ENCODE measurements at regions not wholly inside any gene's neighbourhood (a gene's known extent, or its start where the extent isn't known, plus 50 kb on each side); places are given as distances from the start of the nearest gene placed in this dataset.

GRCh38 chr18:5756823-5757222 is 138.5 kb downstream of the TMEM200C start:
- 25 to 94% (median 74%) methylated on average over 1 to 6 of the region's 6 CpGs for WGBS, 10 experiments
- in situ Hi-C loops (cut with MboI; ENCODE audit: low pct_unique_long_range_greater_than_20kb in 2 of 9, low sequenced_read_pairs in 9 of 9, unreplicated experiment in 9 of 9): no loop called here
- ATAC-seq (replicated peaks in 6 of 8): no peak

DNA sequence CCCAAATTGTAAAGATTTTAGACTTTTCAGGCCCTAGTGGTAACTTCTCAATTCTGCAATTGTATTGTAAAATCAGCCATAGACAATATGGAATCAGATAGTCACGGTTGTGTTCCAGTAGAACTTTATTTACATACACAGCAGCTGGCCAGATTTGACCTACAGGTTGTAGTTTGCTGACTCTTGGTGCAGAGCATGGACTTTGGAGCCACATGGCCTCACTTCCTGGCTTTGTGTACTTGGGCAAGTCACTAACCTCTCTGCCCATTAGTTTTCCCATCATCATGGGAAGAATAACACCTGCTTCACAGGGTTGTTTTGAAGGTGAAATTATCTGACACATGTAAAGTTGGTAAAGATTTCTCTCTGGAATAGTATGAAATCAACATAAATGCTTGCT is 147.6 kb downstream of the TMEM200C start:
- in situ Hi-C loops (cut with MboI; ENCODE audit: low pct_unique_long_range_greater_than_20kb in 2 of 9, low sequenced_read_pairs in 9 of 9, unreplicated experiment in 9 of 9): no loop called here
- Histone ChIP-seq H3K4me1 (replicated peaks in 1 of 2) (peaks cover 4 to 5% of the 10 kb centered on the region in 2 donors), H3K4me3 (no peak overlapping the region), H3K27ac (no peak overlapping the region)
- WGBS, 10 experiments: 0 to 100% (median 45%) methylated on average over 1 of the region's 1 CpG; no CpG with 5 or more reads in 4 of the 10 experiments
- ATAC-seq (replicated peaks in 6 of 8): no peak

More at GRCh38 chr18:5756823-5757222, 138.5 kb downstream of the TMEM200C start:
- Histone ChIP-seq H3K27ac (no peak overlapping the region), H3K4me1 (replicated peaks in 1 of 2) (peaks cover 2 to 5% of the 10 kb centered on the region in 2 donors), H3K4me3 (no peak overlapping the region)

GRCh38 chr18:5746844-5747243 is 148.5 kb downstream of the TMEM200C start:
- in situ Hi-C loops (cut with MboI; ENCODE audit: low pct_unique_long_range_greater_than_20kb in 2 of 9, low sequenced_read_pairs in 9 of 9, unreplicated experiment in 9 of 9): no loop called here
- peak in 3 of 8 experiments; percentile 56 to 72 (median 62) for ATAC-seq (replicated peaks in 6 of 8)
- Histone ChIP-seq H3K4me3 (no peak overlapping the region), H3K4me1 (replicated peaks in 1 of 2) (peaks cover 4 to 5% of the 10 kb centered on the region in 2 donors), H3K27ac (no peak overlapping the region)
- WGBS, 10 experiments: 0 to 33% (median 16%) methylated on average over 1 to 6 of the region's 6 CpGs; no CpG with 5 or more reads in 1 of the 10 experiments

GRCh38 chr18:5744659-5745058 is 150.7 kb downstream of the TMEM200C start:
- Histone ChIP-seq H3K4me3 (no peak overlapping the region), H3K27ac (no peak overlapping the region), H3K4me1 (replicated peaks in 1 of 2) (peaks cover 0 to 4% of the 10 kb centered on the region in 2 donors)
- ATAC-seq (replicated peaks in 6 of 8): no peak
- in situ Hi-C loops (cut with MboI; ENCODE audit: low pct_unique_long_range_greater_than_20kb in 2 of 9, low sequenced_read_pairs in 9 of 9, unreplicated experiment in 9 of 9): no loop called here
- 0 to 100% (median 20%) methylated on average over 1 to 3 of the region's 3 CpGs; no CpG with 5 or more reads in 3 of the 10 experiments for WGBS, 10 experiments

DNA sequence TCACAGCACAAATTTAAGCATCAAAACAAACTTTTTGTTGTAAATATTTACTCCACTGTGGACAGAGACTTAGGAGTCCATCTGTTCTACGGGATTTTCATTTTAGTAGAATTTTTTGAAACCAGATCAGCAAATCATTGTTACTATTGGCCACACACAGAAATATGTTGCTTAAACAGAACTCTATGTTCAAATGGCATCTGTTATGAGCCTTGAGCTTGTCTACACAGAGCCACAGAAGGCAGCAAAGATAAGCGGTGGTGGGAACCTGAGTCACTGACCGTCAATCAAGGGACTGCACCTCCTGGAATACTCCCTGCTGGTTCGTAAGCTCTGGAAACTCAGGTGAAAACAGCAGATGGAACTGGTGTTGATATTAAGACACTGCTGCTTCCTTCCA is 156.8 kb downstream of the TMEM200C start:
- H3K27ac ChIP-seq: no peak overlapping the region
- no peak for ATAC-seq (replicated peaks in 6 of 8)
- in situ Hi-C loops (cut with MboI; ENCODE audit: low pct_unique_long_range_greater_than_20kb in 2 of 9, low sequenced_read_pairs in 9 of 9, unreplicated experiment in 9 of 9): no loop called here
- no peaks in the 10 kb centered on the region for H3K4me1 ChIP-seq (replicated peaks in 1 of 2)
- WGBS, 10 experiments: 24 to 100% (median 80%) methylated on average over 1 to 4 of the region's 4 CpGs
- H3K4me3 ChIP-seq: no peak overlapping the region

GRCh38 chr18:5732318-5732717 is 163.0 kb downstream of the TMEM200C start:
- in situ Hi-C loops (cut with MboI; ENCODE audit: low pct_unique_long_range_greater_than_20kb in 2 of 9, low sequenced_read_pairs in 9 of 9, unreplicated experiment in 9 of 9): no loop called here
- Histone ChIP-seq H3K4me1 (replicated peaks in 1 of 2) (no peaks in the 10 kb centered on the region), H3K4me3 (no peak overlapping the region), H3K27ac (no peak overlapping the region)
- WGBS, 10 experiments: 0 to 88% (median 78%) methylated on average over 1 to 4 of the region's 7 CpGs; no CpG with 5 or more reads in 5 of the 10 experiments
- no peak for ATAC-seq (replicated peaks in 6 of 8)

DNA sequence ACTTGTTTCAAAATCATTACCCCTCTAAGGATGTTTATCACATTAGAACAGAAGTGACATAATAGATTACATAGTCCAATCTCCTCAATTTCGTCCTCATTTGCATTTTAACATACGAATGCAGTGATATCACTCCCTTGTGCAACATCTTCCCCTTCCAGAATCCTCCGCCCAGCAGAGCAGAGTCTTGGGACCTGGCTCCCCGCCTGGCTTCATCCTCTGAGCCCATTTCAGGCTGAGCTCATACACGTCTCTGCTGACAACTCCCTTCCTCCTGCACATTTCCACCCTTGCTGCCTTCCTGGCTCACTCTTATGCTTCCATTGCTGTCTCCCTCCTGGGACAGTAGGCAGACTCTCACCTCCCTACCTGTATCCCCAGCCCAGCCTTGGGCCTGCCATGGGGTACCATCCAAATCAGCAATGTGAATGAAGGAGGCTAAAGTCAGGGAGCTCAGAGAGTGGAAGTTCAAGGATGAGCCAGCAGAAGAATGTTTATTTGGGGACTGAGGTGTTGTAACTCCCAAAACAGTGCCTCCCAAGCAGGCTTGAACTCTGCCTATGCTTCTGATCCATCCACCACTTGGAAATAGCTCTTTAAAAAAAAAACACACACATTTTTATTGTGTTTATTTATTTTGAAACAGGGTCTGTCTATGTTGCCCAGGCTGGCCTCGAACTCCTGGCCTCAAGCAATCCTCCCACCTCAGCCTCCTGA is 165.2 kb downstream of the TMEM200C start:
- H3K27ac ChIP-seq: no peak overlapping the region
- no peak for ATAC-seq (replicated peaks in 6 of 8)
- no peak overlapping the region for H3K4me3 ChIP-seq
- in situ Hi-C loops (cut with MboI; ENCODE audit: low pct_unique_long_range_greater_than_20kb in 2 of 9, low sequenced_read_pairs in 9 of 9, unreplicated experiment in 9 of 9): no loop called here
- no peaks in the 10 kb centered on the region for H3K4me1 ChIP-seq (replicated peaks in 1 of 2)
- 0 to 80% (median 62%) methylated on average over 1 to 5 of the region's 6 CpGs for WGBS, 10 experiments

DNA sequence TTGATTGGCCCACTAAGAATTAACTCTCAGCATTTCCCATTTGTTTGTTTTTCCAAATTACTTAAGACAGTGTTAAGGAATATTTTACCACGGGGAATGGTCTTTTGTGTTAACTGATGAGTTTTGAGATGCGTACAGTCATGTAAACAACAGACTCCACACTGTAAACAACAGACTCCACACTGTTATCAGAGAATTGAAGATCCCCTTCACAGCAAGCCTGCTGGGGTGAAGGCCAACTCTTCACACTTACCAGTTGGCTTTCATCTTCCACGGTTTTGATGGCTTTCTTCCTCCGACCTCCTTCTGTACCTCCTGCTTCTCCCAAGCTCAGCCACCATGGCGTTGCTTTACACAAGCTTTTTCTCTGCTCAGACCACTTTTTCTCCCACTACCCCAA is 166.8 kb downstream of the TMEM200C start:
- no peak for ATAC-seq (replicated peaks in 6 of 8)

GRCh38 chr18:5726011-5726410 is 169.3 kb downstream of the TMEM200C start:
- in situ Hi-C loops (cut with MboI; ENCODE audit: low pct_unique_long_range_greater_than_20kb in 2 of 9, low sequenced_read_pairs in 9 of 9, unreplicated experiment in 9 of 9): no loop called here
- no peak overlapping the region for H3K27ac ChIP-seq
- no peak for ATAC-seq (replicated peaks in 6 of 8)

More for the DNA sequence above, 166.8 kb downstream of the TMEM200C start:
- Histone ChIP-seq H3K4me3 (no peak overlapping the region), H3K4me1 (replicated peaks in 1 of 2) (no peaks in the 10 kb centered on the region), H3K27ac (no peak overlapping the region)
- 0 to 88% (median 66%) methylated on average over 2 to 5 of the region's 5 CpGs; no CpG with 5 or more reads in 1 of the 10 experiments for WGBS, 10 experiments
- in situ Hi-C loops (cut with MboI; ENCODE audit: low pct_unique_long_range_greater_than_20kb in 2 of 9, low sequenced_read_pairs in 9 of 9, unreplicated experiment in 9 of 9): no loop called here

GRCh38 chr18:5721924-5722323 is 173.4 kb downstream of the TMEM200C start:
- Histone ChIP-seq H3K27ac (no peak overlapping the region), H3K4me1 (replicated peaks in 1 of 2) (no peaks in the 10 kb centered on the region), H3K4me3 (no peak overlapping the region)
- 0 to 79% (median 20%) methylated on average over 1 to 7 of the region's 10 CpGs; no CpG with 5 or more reads in 3 of the 10 experiments for WGBS, 10 experiments
- ATAC-seq (replicated peaks in 6 of 8): no peak
- in situ Hi-C loops (cut with MboI; ENCODE audit: low pct_unique_long_range_greater_than_20kb in 2 of 9, low sequenced_read_pairs in 9 of 9, unreplicated experiment in 9 of 9): no loop called here

More at GRCh38 chr18:5726011-5726410, 169.3 kb downstream of the TMEM200C start:
- no peaks in the 10 kb centered on the region for H3K4me1 ChIP-seq (replicated peaks in 1 of 2)
- H3K4me3 ChIP-seq: no peak overlapping the region

GRCh38 chr18:5720132-5720531 is 175.2 kb downstream of the TMEM200C start:
- H3K4me3 ChIP-seq: no peak overlapping the region
- 24 to 100% (median 81%) methylated on average over 1 to 9 of the region's 9 CpGs; no CpG with 5 or more reads in 2 of the 10 experiments for WGBS, 10 experiments
- in situ Hi-C loops (cut with MboI; ENCODE audit: low pct_unique_long_range_greater_than_20kb in 2 of 9, low sequenced_read_pairs in 9 of 9, unreplicated experiment in 9 of 9): no loop called here
- no peak overlapping the region for H3K27ac ChIP-seq
- H3K4me1 ChIP-seq (replicated peaks in 1 of 2): no peaks in the 10 kb centered on the region
- no peak for ATAC-seq (replicated peaks in 6 of 8)

DNA sequence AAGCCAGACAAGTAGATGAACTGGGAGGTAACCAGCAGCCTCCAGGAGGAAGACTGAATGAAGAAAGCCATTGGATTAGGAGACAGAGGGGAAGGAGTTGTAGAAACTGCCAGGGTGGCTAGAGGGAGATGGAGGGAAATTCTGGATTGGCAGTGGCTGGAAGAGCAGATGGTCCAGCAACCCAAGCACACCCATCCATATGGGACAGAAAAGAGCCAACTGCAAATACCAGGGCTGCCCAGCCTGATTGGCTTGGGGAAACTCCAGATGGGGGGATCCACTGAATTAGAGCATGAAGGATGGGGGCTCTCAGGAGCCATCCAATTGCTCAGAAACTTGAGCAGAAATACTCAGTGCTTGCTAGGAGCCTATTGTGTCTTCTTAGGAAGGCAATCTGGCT is 173.5 kb upstream of the EPB41L3 start:
- Histone ChIP-seq H3K4me1 (replicated peaks in 1 of 2) (no peaks in the 10 kb centered on the region), H3K4me3 (no peak overlapping the region), H3K27ac (no peak overlapping the region)
- in situ Hi-C loops (cut with MboI; ENCODE audit: low pct_unique_long_range_greater_than_20kb in 2 of 9, low sequenced_read_pairs in 9 of 9, unreplicated experiment in 9 of 9): no loop called here
- ATAC-seq (replicated peaks in 6 of 8): no peak

GRCh38 chr18:5710676-5711075 is 166.9 kb upstream of the EPB41L3 start:
- H3K4me3 ChIP-seq: no peak overlapping the region
- in situ Hi-C loops (cut with MboI; ENCODE audit: low pct_unique_long_range_greater_than_20kb in 2 of 9, low sequenced_read_pairs in 9 of 9, unreplicated experiment in 9 of 9): no loop called here
- ATAC-seq (replicated peaks in 6 of 8): no peak
- H3K27ac ChIP-seq: no peak overlapping the region
- WGBS, 10 experiments: 0 to 100% (median 60%) methylated on average over 1 to 2 of the region's 2 CpGs; no CpG with 5 or more reads in 1 of the 10 experiments
- no peaks in the 10 kb centered on the region for H3K4me1 ChIP-seq (replicated peaks in 1 of 2)

- Histone ChIP-seq H3K27ac (no peak overlapping the region), H3K4me3 (no peak overlapping the region), H3K4me1 (replicated peaks in 1 of 2) (no peaks in the 10 kb centered on the region)
- in situ Hi-C loops (cut with MboI; ENCODE audit: low pct_unique_long_range_greater_than_20kb in 2 of 9, low sequenced_read_pairs in 9 of 9, unreplicated experiment in 9 of 9): no loop called here
- 0 to 100% (median 83%) methylated on average over 1 to 3 of the region's 4 CpGs; no CpG with 5 or more reads in 3 of the 10 experiments for WGBS, 10 experiments
- peak in 1 of 8 experiments; percentile 39 for ATAC-seq (replicated peaks in 6 of 8)
Observed at GRCh38 chr18:5710235-5710634, 166.4 kb upstream of the EPB41L3 start.

Data from motor neuron (in vitro differentiated cells).